Activated CD4-positive, alpha-beta T cell treated with anti-CD3 and anti-CD28 coated beads, Interleukin-2, amount 50 U/mL, for 1 hour (primary cell): ENCODE measurements at regions not wholly inside any gene's neighbourhood (a gene's known extent, or its start where the extent isn't known, plus 50 kb on each side); places are given as distances from the start of the nearest gene placed in this dataset.

Experiments
- DNase-seq: peaks from one replicate; pipeline ENCODE4 v3.0.0-alpha.2; 2020

GRCh38 chr22:47676685-47677084 is 914.2 kb downstream of the TBC1D22A start:
- no peak for DNase-seq

- no peak for DNase-seq
Measured at GRCh38 chr22:47674600-47674999, 912.1 kb downstream of the TBC1D22A start.

- no peak for DNase-seq
Measured at GRCh38 chr22:47673557-47673956, 911.1 kb downstream of the TBC1D22A start.

- DNase-seq = no peak
Measured at GRCh38 chr22:47672526-47672925, 910.1 kb downstream of the TBC1D22A start.

GRCh38 chr22:47665151-47665550 is 902.7 kb downstream of the TBC1D22A start:
- no peak for DNase-seq

GRCh38 chr22:47663615-47664605 is 901.5 kb downstream of the TBC1D22A start:
- no peak for DNase-seq

- no peak for DNase-seq
Measured at GRCh38 chr22:47659467-47660223, 897.2 kb downstream of the TBC1D22A start.

- no peak for DNase-seq
Measured at GRCh38 chr22:47658182-47658581, 895.7 kb downstream of the TBC1D22A start.

- no peak for DNase-seq
Measured at GRCh38 chr22:47657224-47657623, 894.8 kb downstream of the TBC1D22A start.

GRCh38 chr22:47656806-47657205 is 894.4 kb downstream of the TBC1D22A start:
- DNase-seq = no peak

GRCh38 chr22:47655930-47656329 is 893.5 kb downstream of the TBC1D22A start:
- DNase-seq = no peak

- no peak for DNase-seq
Measured at GRCh38 chr22:47654922-47655491, 892.6 kb downstream of the TBC1D22A start.

GRCh38 chr22:47653921-47654320 is 891.5 kb downstream of the TBC1D22A start:
- DNase-seq = no peak

- DNase-seq = no peak
Measured at GRCh38 chr22:47651216-47651987, 889.0 kb downstream of the TBC1D22A start.

- DNase-seq = no peak
Measured at GRCh38 chr22:47647720-47648119, 885.3 kb downstream of the TBC1D22A start.

- DNase-seq = no peak
Measured at GRCh38 chr22:47647181-47647580, 884.7 kb downstream of the TBC1D22A start.

GRCh38 chr22:47645923-47646322 is 883.5 kb downstream of the TBC1D22A start:
- no peak for DNase-seq

- DNase-seq = no peak
Measured at GRCh38 chr22:47645450-47645914, 883.0 kb downstream of the TBC1D22A start.

GRCh38 chr22:47634347-47634746 is 871.9 kb downstream of the TBC1D22A start:
- DNase-seq = no peak

- DNase-seq = no peak
Measured at GRCh38 chr22:47633111-47633510, 870.7 kb downstream of the TBC1D22A start.

GRCh38 chr22:47632701-47633100 is 870.3 kb downstream of the TBC1D22A start:
- no peak for DNase-seq

GRCh38 chr22:47631571-47632102 is 869.2 kb downstream of the TBC1D22A start:
- no peak for DNase-seq
